ENCODE measurements at regions not wholly inside any gene's neighbourhood (a gene's known extent, or its start where the extent isn't known, plus 50 kb on each side); places are given as distances from the start of the nearest gene placed in this dataset.

GRCh38 chr21:41651830-41652229, 115.0 kb downstream of the RIPK4 start:
- ATAC-seq (ENCODE audit: insufficient read depth, low FRiP score): no peak
- Histone ChIP-seq H3K27me3 (ENCODE audit: control insufficient read depth in 3 of 3, insufficient read depth in 3 of 3, low read length in 2 of 3) (no peaks in the 10 kb centered on the region), H3K4me3 (no peak overlapping the region), H3K9ac (ENCODE audit: insufficient read depth in 1 of 2, low read length in 2 of 2) (no peak overlapping the region), H3K4me1 (ENCODE audit: control insufficient read depth in 5 of 5, insufficient read depth in 5 of 5, low read length in 5 of 5) (peaks cover 0 to 7% (median 4%) of the 10 kb centered on the region in 5 donors), H3K9me3 (ENCODE audit: control insufficient read depth in 4 of 4, insufficient read depth in 3 of 4, low read length in 3 of 4) (no peaks in the 10 kb centered on the region), H3K36me3 (ENCODE audit: control insufficient read depth in 4 of 4, insufficient read depth in 4 of 4, low read length in 4 of 4) (no peaks in the 10 kb centered on the region), H3K27ac (ENCODE audit: low read depth in 1 of 2, low read length in 1 of 2) (no peak overlapping the region)
- TF ChIP-seq, protein P1, sequence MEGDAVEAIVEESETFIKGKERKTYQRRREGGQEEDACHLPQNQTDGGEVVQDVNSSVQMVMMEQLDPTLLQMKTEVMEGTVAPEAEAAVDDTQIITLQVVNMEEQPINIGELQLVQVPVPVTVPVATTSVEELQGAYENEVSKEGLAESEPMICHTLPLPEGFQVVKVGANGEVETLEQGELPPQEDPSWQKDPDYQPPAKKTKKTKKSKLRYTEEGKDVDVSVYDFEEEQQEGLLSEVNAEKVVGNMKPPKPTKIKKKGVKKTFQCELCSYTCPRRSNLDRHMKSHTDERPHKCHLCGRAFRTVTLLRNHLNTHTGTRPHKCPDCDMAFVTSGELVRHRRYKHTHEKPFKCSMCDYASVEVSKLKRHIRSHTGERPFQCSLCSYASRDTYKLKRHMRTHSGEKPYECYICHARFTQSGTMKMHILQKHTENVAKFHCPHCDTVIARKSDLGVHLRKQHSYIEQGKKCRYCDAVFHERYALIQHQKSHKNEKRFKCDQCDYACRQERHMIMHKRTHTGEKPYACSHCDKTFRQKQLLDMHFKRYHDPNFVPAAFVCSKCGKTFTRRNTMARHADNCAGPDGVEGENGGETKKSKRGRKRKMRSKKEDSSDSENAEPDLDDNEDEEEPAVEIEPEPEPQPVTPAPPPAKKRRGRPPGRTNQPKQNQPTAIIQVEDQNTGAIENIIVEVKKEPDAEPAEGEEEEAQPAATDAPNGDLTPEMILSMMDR (IDR thresholded peaks at IDR 0.05; ENCODE audit: control extremely low read depth, extremely low read depth): no peak
- DNase-seq: no peak
- 76 to 82% methylated on average over 6 of the region's 6 CpGs for WGBS, 2 donors

DNA sequence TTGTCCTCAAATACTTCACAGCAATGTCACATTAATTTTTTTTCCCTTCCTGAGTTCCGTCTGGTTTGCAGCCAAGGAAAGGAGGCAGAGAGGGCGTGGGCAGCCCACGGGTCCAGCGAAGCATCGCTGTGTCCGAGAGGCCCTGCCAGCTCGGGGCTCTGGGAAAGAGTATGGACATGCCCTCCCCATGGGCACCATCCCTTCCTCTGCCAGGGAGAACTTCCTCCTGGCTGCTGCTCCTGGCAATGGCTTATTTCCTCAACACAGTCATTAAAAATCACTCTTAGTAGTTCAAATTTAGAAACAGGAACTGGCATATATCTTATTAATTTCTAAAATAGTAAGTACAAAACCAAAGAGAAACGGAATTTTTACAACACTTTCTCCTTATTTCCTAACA, 115.4 kb downstream of the RIPK4 start:
- H3K36me3 ChIP-seq (ENCODE audit: control insufficient read depth in 4 of 4, insufficient read depth in 4 of 4, low read length in 4 of 4): no peaks in the 10 kb centered on the region
- TF ChIP-seq, protein P1 (IDR thresholded peaks at IDR 0.05; ENCODE audit: control extremely low read depth, extremely low read depth): no peak
- no peak overlapping the region for H3K9ac ChIP-seq (ENCODE audit: insufficient read depth in 1 of 2, low read length in 2 of 2)
- H3K4me3 ChIP-seq: no peak overlapping the region
- ATAC-seq (ENCODE audit: insufficient read depth, low FRiP score) (no peak), DNase-seq (no peak)
- H3K4me1 ChIP-seq (ENCODE audit: control insufficient read depth in 5 of 5, insufficient read depth in 5 of 5, low read length in 5 of 5): peaks cover 0 to 7% (median 4%) of the 10 kb centered on the region in 5 donors
- H3K27me3 ChIP-seq (ENCODE audit: control insufficient read depth in 3 of 3, insufficient read depth in 3 of 3, low read length in 2 of 3): no peaks in the 10 kb centered on the region
- H3K27ac ChIP-seq (ENCODE audit: low read depth in 1 of 2, low read length in 1 of 2): no peak overlapping the region
- no peaks in the 10 kb centered on the region for H3K9me3 ChIP-seq (ENCODE audit: control insufficient read depth in 4 of 4, insufficient read depth in 3 of 4, low read length in 3 of 4)
- WGBS, 2 donors: 6 to 9% methylated on average over 8 of the region's 8 CpGs

GRCh38 chr21:41650526-41651145, 116.2 kb downstream of the RIPK4 start:
- no peaks in the 10 kb centered on the region for H3K27me3 ChIP-seq (ENCODE audit: control insufficient read depth in 3 of 3, insufficient read depth in 3 of 3, low read length in 2 of 3)
- no peaks in the 10 kb centered on the region for H3K9me3 ChIP-seq (ENCODE audit: control insufficient read depth in 4 of 4, insufficient read depth in 3 of 4, low read length in 3 of 4)
- ATAC-seq (ENCODE audit: insufficient read depth, low FRiP score): no peak
- TF ChIP-seq, protein P1 (IDR thresholded peaks at IDR 0.05; ENCODE audit: control extremely low read depth, extremely low read depth): no peak
- H3K4me3 ChIP-seq: no peak overlapping the region
- peaks cover 0 to 7% (median 4%) of the 10 kb centered on the region in 5 donors for H3K4me1 ChIP-seq (ENCODE audit: control insufficient read depth in 5 of 5, insufficient read depth in 5 of 5, low read length in 5 of 5)
- no peak for DNase-seq
- no peak overlapping the region for H3K27ac ChIP-seq (ENCODE audit: low read depth in 1 of 2, low read length in 1 of 2)
- 85 to 89% methylated on average over 19 of the region's 19 CpGs for WGBS, 2 donors
- no peak overlapping the region for H3K9ac ChIP-seq (ENCODE audit: insufficient read depth in 1 of 2, low read length in 2 of 2)
- no peaks in the 10 kb centered on the region for H3K36me3 ChIP-seq (ENCODE audit: control insufficient read depth in 4 of 4, insufficient read depth in 4 of 4, low read length in 4 of 4)

DNA sequence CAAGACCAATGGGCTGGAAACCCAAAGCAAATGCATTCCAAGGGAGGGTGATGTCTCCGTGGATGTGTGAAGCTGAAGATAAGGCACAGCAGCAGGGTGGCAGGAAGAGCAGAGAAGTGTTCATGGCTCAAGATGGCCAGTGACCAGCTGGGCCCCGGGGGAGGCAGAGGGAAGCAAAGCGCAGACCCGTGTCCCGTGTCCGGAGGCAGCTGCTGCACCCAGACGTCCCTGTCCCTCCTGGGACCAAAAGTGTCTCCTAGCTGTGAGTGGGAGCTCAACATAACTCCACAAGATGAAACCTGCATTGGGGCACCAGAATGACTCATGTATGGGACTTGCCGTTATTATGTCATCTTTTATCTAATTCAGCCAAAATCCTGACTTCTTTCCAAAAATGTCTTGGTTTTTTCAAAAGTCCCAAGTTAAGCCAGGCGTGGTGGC, 118.2 kb downstream of the RIPK4 start:
- Histone ChIP-seq H3K4me3 (no peak overlapping the region), H3K27ac (ENCODE audit: low read depth in 1 of 2, low read length in 1 of 2) (no peak overlapping the region), H3K9me3 (ENCODE audit: control insufficient read depth in 4 of 4, insufficient read depth in 3 of 4, low read length in 3 of 4) (no peaks in the 10 kb centered on the region), H3K4me1 (ENCODE audit: control insufficient read depth in 5 of 5, insufficient read depth in 5 of 5, low read length in 5 of 5) (peaks cover 0 to 9% (median 0%) of the 10 kb centered on the region in 5 donors), H3K36me3 (ENCODE audit: control insufficient read depth in 4 of 4, insufficient read depth in 4 of 4, low read length in 4 of 4) (no peaks in the 10 kb centered on the region), H3K27me3 (ENCODE audit: control insufficient read depth in 3 of 3, insufficient read depth in 3 of 3, low read length in 2 of 3) (no peaks in the 10 kb centered on the region), H3K9ac (ENCODE audit: insufficient read depth in 1 of 2, low read length in 2 of 2) (no peak overlapping the region)
- DNase-seq: no peak
- ATAC-seq (ENCODE audit: insufficient read depth, low FRiP score): no peak
- TF ChIP-seq, protein P1 (IDR thresholded peaks at IDR 0.05; ENCODE audit: control extremely low read depth, extremely low read depth): no peak
- 79 to 87% methylated on average over 9 of the region's 9 CpGs for WGBS, 2 donors

Measured in lung (tissue), 11 donors.